PFSK-1 (cell line): ENCODE measurements at regions not wholly inside any gene's neighbourhood (a gene's known extent, or its start where the extent isn't known, plus 50 kb on each side); places are given as distances from the start of the nearest gene placed in this dataset.

Experiments
- FOXP2 ChIP-seq: optimal IDR thresholded peaks from 2 replicates; pipeline ENCODE3; 2011; ENCODE audit warnings: borderline replicate concordance, control low read depth, inconsistent platforms; ENCODE audit not compliant: insufficient read depth; ENCODE audit errors: extremely low read length, extremely low read depth
- POLR2AphosphoS5 ChIP-seq: IDR thresholded peaks from 2 replicates; pipeline ENCODE4 v1.6.1; 2012; ENCODE audit warnings: low read depth, mild to moderate bottlenecking, control low read depth, low read length, moderate library complexity
- REST ChIP-seq, 2 experiments: IDR thresholded peaks; 2 replicates each; pipeline versions ENCODE4 v1.6.1 to v1.8.0; 2011 to 2012; ENCODE audit warnings: low read depth in 2 of 2, low read length in 2 of 2, control low read depth in 1 of 2, inconsistent platforms in 1 of 2, mild to moderate bottlenecking in 1 of 2, moderate library complexity in 1 of 2; ENCODE audit not compliant: insufficient read depth in 1 of 2
- SIN3A ChIP-seq: IDR thresholded peaks from 2 replicates; pipeline ENCODE4 v1.6.1; 2012; ENCODE audit warnings: mild to moderate bottlenecking, low read length, moderate library complexity, borderline replicate concordance; ENCODE audit not compliant: insufficient read depth
- TAF1 ChIP-seq: IDR thresholded peaks from 2 replicates; pipeline ENCODE4 v1.6.1; 2012; ENCODE audit warnings: low read length, control low read depth, borderline replicate concordance; ENCODE audit not compliant: insufficient read depth

GRCh38 chr12:87231818-87232217 is 797.4 kb downstream of the C12orf50 start:
- TF ChIP-seq SIN3A: no peak
- no peak for TF ChIP-seq FOXP2
- no peak for TF ChIP-seq REST (IDR thresholded peaks at IDR 0.05; ENCODE audit: insufficient read depth in 1 of 2, low read depth in 2 of 2, low read length in 2 of 2)
- no peak for TF ChIP-seq POLR2AphosphoS5

- TF ChIP-seq POLR2AphosphoS5 (no peak), FOXP2 (no peak), REST (IDR thresholded peaks at IDR 0.05; ENCODE audit: insufficient read depth in 1 of 2, low read depth in 2 of 2, low read length in 2 of 2) (no peak), SIN3A (no peak), TAF1 (no peak)
Observed at GRCh38 chr12:87230441-87230840, 798.8 kb downstream of the C12orf50 start.

GRCh38 chr12:87227162-87227561 is 802.0 kb downstream of the C12orf50 start:
- TF ChIP-seq FOXP2 (no peak), POLR2AphosphoS5 (no peak), SIN3A (no peak), TAF1 (no peak), REST (IDR thresholded peaks at IDR 0.05; ENCODE audit: insufficient read depth in 1 of 2, low read depth in 2 of 2, low read length in 2 of 2) (no peak)

- TF ChIP-seq SIN3A (no peak), FOXP2 (no peak), REST (IDR thresholded peaks at IDR 0.05; ENCODE audit: insufficient read depth in 1 of 2, low read depth in 2 of 2, low read length in 2 of 2) (no peak), TAF1 (no peak), POLR2AphosphoS5 (no peak)
Observed at GRCh38 chr12:87217491-87217890, 811.7 kb downstream of the C12orf50 start.

GRCh38 chr12:87216436-87216835 is 812.8 kb downstream of the C12orf50 start:
- no peak for TF ChIP-seq POLR2AphosphoS5
- no peak for TF ChIP-seq FOXP2
- no peak for TF ChIP-seq TAF1
- TF ChIP-seq REST (IDR thresholded peaks at IDR 0.05; ENCODE audit: insufficient read depth in 1 of 2, low read depth in 2 of 2, low read length in 2 of 2): no peak
- TF ChIP-seq SIN3A: no peak
